ENCODE measurements at regions not wholly inside any gene's neighbourhood (a gene's known extent, or its start where the extent isn't known, plus 50 kb on each side); places are given as distances from the start of the nearest gene placed in this dataset.

- Histone ChIP-seq H3K79me2 (ENCODE audit: insufficient read depth, low read length) (no peaks in the 10 kb centered on the region), H3K9ac (ENCODE audit: insufficient read depth, low read length, poor library complexity, severe bottlenecking) (no peak overlapping the region), H3K27me3 (ENCODE audit: control insufficient read depth in 2 of 2, insufficient read depth in 2 of 2, low read length in 2 of 2) (no peaks in the 10 kb centered on the region), H3K36me3 (replicated peaks in 1 of 2; ENCODE audit: control insufficient read depth in 1 of 2, insufficient read depth in 2 of 2, low read length in 2 of 2) (no peaks in the 10 kb centered on the region), H3K4me1 (ENCODE audit: control insufficient read depth in 1 of 2, insufficient read depth in 2 of 2, low read length in 2 of 2) (no peaks in the 10 kb centered on the region), H3K27ac (ENCODE audit: low read depth in 1 of 2, low read length in 2 of 2) (no peak overlapping the region), H3K4me3 (replicated peaks in 1 of 3; ENCODE audit: low read depth in 2 of 3, low read length in 3 of 3) (no peak overlapping the region), H3K9me3 (replicated peaks in 1 of 2; ENCODE audit: control insufficient read depth in 1 of 2, insufficient read depth in 1 of 2, low read length in 2 of 2) (no peaks in the 10 kb centered on the region), H4K20me1 (ENCODE audit: insufficient read depth, low read length) (no peaks in the 10 kb centered on the region), H2AFZ (ENCODE audit: insufficient read depth, low read depth, low read length, poor library complexity, severe bottlenecking) (no peak overlapping the region), H3K4me2 (replicated peaks; ENCODE audit: extremely low read depth, low read length, poor library complexity, severe bottlenecking) (no peak overlapping the region)
- Mint-ChIP-seq H3K27me3 (ENCODE audit: low read depth in 3 of 3) (peaks cover 6 to 12% (median 8%) of the 10 kb centered on the region in 3 donors), H3K9me3 (no peaks in the 10 kb centered on the region), H3K4me1 (no peaks in the 10 kb centered on the region), H3K4me3 (no peak overlapping the region), H3K27ac (no peak overlapping the region), H3K36me3 (no peaks in the 10 kb centered on the region)
- TF ChIP-seq CTCF (IDR thresholded peaks at IDR 0.05), result no peak
- WGBS (ENCODE audit: insufficient coverage), result 90% methylated on average over 6 of the region's 8 CpGs
- intact Hi-C loops (cut with micrococcal nuclease), result no loop called here
- DNase-seq, result no peak
These were observed 77.3 kb upstream of the NECTIN1 start for GRCh38 chr11:119806064-119806915.

- no peaks in the 10 kb centered on the region for H3K9me3 Mint-ChIP-seq
- intact Hi-C loops (cut with micrococcal nuclease), result no loop called here
These were observed 76.7 kb upstream of the NECTIN1 start for GRCh38 chr11:119805663-119806062.

More at GRCh38 chr11:119805663-119806062, 76.7 kb upstream of the NECTIN1 start:
- H3K4me1 Mint-ChIP-seq, result no peaks in the 10 kb centered on the region
- Histone ChIP-seq H3K4me3 (replicated peaks in 1 of 3; ENCODE audit: low read depth in 2 of 3, low read length in 3 of 3) (no peak overlapping the region), H3K4me1 (ENCODE audit: control insufficient read depth in 1 of 2, insufficient read depth in 2 of 2, low read length in 2 of 2) (no peaks in the 10 kb centered on the region), H3K27me3 (ENCODE audit: control insufficient read depth in 2 of 2, insufficient read depth in 2 of 2, low read length in 2 of 2) (no peaks in the 10 kb centered on the region), H3K36me3 (replicated peaks in 1 of 2; ENCODE audit: control insufficient read depth in 1 of 2, insufficient read depth in 2 of 2, low read length in 2 of 2) (no peaks in the 10 kb centered on the region), H3K27ac (ENCODE audit: low read depth in 1 of 2, low read length in 2 of 2) (no peak overlapping the region), H3K4me2 (replicated peaks; ENCODE audit: extremely low read depth, low read length, poor library complexity, severe bottlenecking) (no peak overlapping the region), H3K9ac (ENCODE audit: insufficient read depth, low read length, poor library complexity, severe bottlenecking) (no peak overlapping the region), H2AFZ (ENCODE audit: insufficient read depth, low read depth, low read length, poor library complexity, severe bottlenecking) (no peak overlapping the region), H3K9me3 (replicated peaks in 1 of 2; ENCODE audit: control insufficient read depth in 1 of 2, insufficient read depth in 1 of 2, low read length in 2 of 2) (no peaks in the 10 kb centered on the region), H4K20me1 (ENCODE audit: insufficient read depth, low read length) (no peaks in the 10 kb centered on the region), H3K79me2 (ENCODE audit: insufficient read depth, low read length) (no peaks in the 10 kb centered on the region)
- H3K27ac Mint-ChIP-seq, result no peak overlapping the region
- H3K36me3 Mint-ChIP-seq, result no peaks in the 10 kb centered on the region
- no peak overlapping the region for H3K4me3 Mint-ChIP-seq
- no peak for DNase-seq
- peaks cover 6 to 12% (median 8%) of the 10 kb centered on the region in 3 donors for H3K27me3 Mint-ChIP-seq (ENCODE audit: low read depth in 3 of 3)
- 86% methylated on average over 1 of the region's 8 CpGs for WGBS (ENCODE audit: insufficient coverage)
- TF ChIP-seq CTCF (IDR thresholded peaks at IDR 0.05), result no peak
